H9 (cell line): ENCODE measurements at regions not wholly inside any gene's neighbourhood (a gene's known extent, or its start where the extent isn't known, plus 50 kb on each side); places are given as distances from the start of the nearest gene placed in this dataset.

Experiments
- DNase-seq: peaks from one replicate; pipeline ENCODE4 v3.0.0-alpha.2; 2017
- H2AFZ ChIP-seq: one replicate; pipeline ENCODE4 v1.6.1; 2013; ENCODE audit warnings: mild to moderate bottlenecking, low read length, control low read depth, moderate library complexity
- H2AK5ac ChIP-seq: 2 replicates; pipeline ENCODE4 v1.6.1; 2013; ENCODE audit warnings: low read length, control low read depth, mixed read lengths; ENCODE audit not compliant: insufficient read length
- H2BK120ac ChIP-seq: one replicate; pipeline ENCODE4 v1.6.1; 2013; ENCODE audit warnings: low read depth, mild to moderate bottlenecking, low read length, control low read depth, inconsistent platforms; ENCODE audit not compliant: poor library complexity, severe bottlenecking
- H2BK12ac ChIP-seq: 2 replicates; pipeline ENCODE4 v1.6.1; 2013; ENCODE audit warnings: low read length, control low read depth, mixed read lengths, low read depth; ENCODE audit not compliant: insufficient read length
- H2BK15ac ChIP-seq: 2 replicates; pipeline ENCODE4 v1.6.1; 2013; ENCODE audit warnings: low read depth, low read length, control low read depth
- H2BK20ac ChIP-seq: one replicate; pipeline ENCODE4 v1.6.1; 2013; ENCODE audit warnings: low read depth, mild to moderate bottlenecking, low read length, control low read depth, inconsistent platforms; ENCODE audit not compliant: poor library complexity, severe bottlenecking
- H2BK5ac ChIP-seq: 2 replicates; pipeline ENCODE4 v1.6.1; 2013; ENCODE audit warnings: low read length, control low read depth, mixed read lengths; ENCODE audit not compliant: insufficient read length
- H3K14ac ChIP-seq: 2 replicates; pipeline ENCODE4 v1.6.1; 2013; ENCODE audit warnings: low read length, control low read depth; ENCODE audit not compliant: insufficient read depth
- H3K18ac ChIP-seq: 2 replicates; pipeline ENCODE4 v1.6.1; 2013; ENCODE audit warnings: low read depth, mild to moderate bottlenecking, mixed read lengths, low read length, control low read depth; ENCODE audit not compliant: insufficient read length
- H3K23ac ChIP-seq: 2 replicates; pipeline ENCODE4 v1.6.1; 2013; ENCODE audit warnings: low read length, control low read depth, mixed read lengths, low read depth; ENCODE audit not compliant: insufficient read length
- H3K23me2 ChIP-seq: 2 replicates; pipeline ENCODE4 v1.6.1; 2013; ENCODE audit warnings: low read depth, mild to moderate bottlenecking, mixed read lengths, low read length, control low read depth; ENCODE audit not compliant: insufficient read length, poor library complexity, severe bottlenecking
- H3K27ac ChIP-seq: 2 replicates; pipeline ENCODE4 v1.5.1; 2013; ENCODE audit warnings: low read length, control low read depth, mixed read lengths, low read depth; ENCODE audit not compliant: insufficient read length
- H3K27me3 ChIP-seq: 2 replicates; pipeline ENCODE4 v1.6.1; 2013; ENCODE audit warnings: low read length, control low read depth, inconsistent platforms; ENCODE audit not compliant: insufficient read depth
- H3K4ac ChIP-seq: 2 replicates; pipeline ENCODE4 v1.6.1; 2013; ENCODE audit warnings: low read depth, mild to moderate bottlenecking, control low read depth, inconsistent platforms, low read length, moderate library complexity
- H3K4me1 ChIP-seq: 2 replicates; pipeline ENCODE4 v1.6.1; 2013; ENCODE audit warnings: low read length, control low read depth, inconsistent platforms; ENCODE audit not compliant: insufficient read depth
- H3K4me2 ChIP-seq: 2 replicates; pipeline ENCODE4 v1.6.1; 2013; ENCODE audit warnings: low read length, control low read depth, mixed read lengths; ENCODE audit not compliant: insufficient read length, insufficient read depth
- H3K56ac ChIP-seq: 2 replicates; pipeline ENCODE4 v1.6.1; 2013; ENCODE audit warnings: low read depth, mild to moderate bottlenecking, mixed read lengths, low read length, control low read depth; ENCODE audit not compliant: insufficient read length
- H3K79me1 ChIP-seq: 2 replicates; pipeline ENCODE4 v1.6.1; 2013; ENCODE audit warnings: low read depth, mild to moderate bottlenecking, moderate library complexity, low read length, control low read depth, inconsistent platforms; ENCODE audit not compliant: insufficient read depth, poor library complexity, severe bottlenecking
- H3K79me2 ChIP-seq: 2 replicates; pipeline ENCODE4 v1.6.1; 2013; ENCODE audit warnings: low read length, control low read depth, inconsistent platforms; ENCODE audit not compliant: insufficient read depth
- H3K9ac ChIP-seq: 2 replicates; pipeline ENCODE4 v1.6.1; 2013; ENCODE audit warnings: low read length, control low read depth, mixed read lengths; ENCODE audit not compliant: insufficient read length; ENCODE audit errors: extremely low read depth
- H3K9me3 ChIP-seq: one replicate; pipeline ENCODE4 v1.6.1; 2013; ENCODE audit warnings: low read depth, low read length, inconsistent platforms; ENCODE audit not compliant: control insufficient read depth
- H3T11ph ChIP-seq: one replicate; pipeline ENCODE4 v1.6.1; 2013; ENCODE audit warnings: mild to moderate bottlenecking, low read length, control low read depth, inconsistent platforms
- H4K20me1 ChIP-seq: one replicate; pipeline ENCODE4 v1.6.1; 2013; ENCODE audit not compliant: control insufficient read depth, insufficient read length, insufficient read depth
- H4K5ac ChIP-seq: 2 replicates; pipeline ENCODE4 v1.6.1; 2013; ENCODE audit warnings: low read depth, mild to moderate bottlenecking, mixed read lengths, low read length, control low read depth; ENCODE audit not compliant: insufficient read length
- H4K8ac ChIP-seq: replicated peaks from 2 replicates; pipeline ENCODE4 v1.6.1; 2013; ENCODE audit warnings: low read length, control low read depth, mixed read lengths, low read depth; ENCODE audit not compliant: insufficient read length
- H4K91ac ChIP-seq: 2 replicates; pipeline ENCODE4 v1.6.1; 2013; ENCODE audit warnings: low read depth, mild to moderate bottlenecking, moderate library complexity, mixed read lengths, low read length, control low read depth; ENCODE audit not compliant: insufficient read length
- H3K27ac Mint-ChIP-seq, 3 experiments: 2 replicates in 2 of 3; 3 replicates in 1 of 3; pipeline ENCODE4 v1.8.0; 2020 to 2021; ENCODE audit warnings: mixed read lengths in 3 of 3, mild to moderate bottlenecking in 1 of 3, moderate library complexity in 1 of 3
- H3K27me3 Mint-ChIP-seq: 2 replicates; pipeline ENCODE4 v1.8.0; 2021; ENCODE audit warnings: low read depth, mild to moderate bottlenecking, moderate library complexity, mixed read lengths
- H3K36me3 Mint-ChIP-seq, 3 experiments: 2 replicates in 2 of 3; 3 replicates in 1 of 3; pipeline ENCODE4 v1.8.0; 2020 to 2021; ENCODE audit warnings: low read depth in 3 of 3, mixed read lengths in 3 of 3; ENCODE audit not compliant: insufficient read depth in 1 of 3
- H3K4me1 Mint-ChIP-seq, 2 experiments: 2 replicates each; pipeline ENCODE4 v1.8.0; 2020; ENCODE audit warnings: mixed read lengths in 2 of 2
- H3K4me3 Mint-ChIP-seq, 2 experiments: 2 replicates in 1 of 2; 3 replicates in 1 of 2; pipeline ENCODE4 v1.8.0; 2020 to 2021; ENCODE audit warnings: mild to moderate bottlenecking in 2 of 2, mixed read lengths in 2 of 2, moderate library complexity in 1 of 2
- H3K9me3 Mint-ChIP-seq, 2 experiments: 2 replicates in 1 of 2; 3 replicates in 1 of 2; pipeline ENCODE4 v1.8.0; 2020; ENCODE audit warnings: mild to moderate bottlenecking in 2 of 2, mixed read lengths in 2 of 2, moderate library complexity in 1 of 2
- WGBS: extraction: QIAGEN DNeasy Blood & Tissue Kit; methylation state at CpG from one replicate; pipeline ENCODE4 v1.1.7; 2013; ENCODE audit warnings: missing lambda C conversion rate, low lambda C conversion rate, mixed read lengths; ENCODE audit not compliant: insufficient read length; ENCODE audit errors: extremely low coverage; 5-methylcytosine and 5-hydroxymethylcytosine counted together
- TF ChIP-seq, protein P1 (sequence below): fragments of 200-600 bp; sonication (generic); conservative IDR thresholded peaks from 3 replicates; pipeline ENCODE4 v1.8.0; 2021; ENCODE audit warnings: antibody characterized with exemption, mild to moderate bottlenecking

GRCh38 chrX:69068301-69069085 is 96.8 kb downstream of the PJA1 start:
- Histone ChIP-seq H3K56ac (no peak overlapping the region), H3K27ac (no peak overlapping the region), H4K8ac (no peak overlapping the region), H3K4me1 (no peaks in the 10 kb centered on the region), H3K79me1 (no peaks in the 10 kb centered on the region), H3K79me2 (no peaks in the 10 kb centered on the region), H2BK12ac (no peak overlapping the region), H2BK20ac (no peak overlapping the region), H4K5ac (no peak overlapping the region), H3K23me2 (no peaks in the 10 kb centered on the region), H4K20me1 (no peaks in the 10 kb centered on the region), H3K18ac (no peak overlapping the region), H2BK5ac (no peak overlapping the region), H3K4me2 (no peak overlapping the region), H3K4ac (no peak overlapping the region), H2AK5ac (no peak overlapping the region), H2BK120ac (no peak overlapping the region), H3T11ph (no peak overlapping the region), H3K14ac (no peak overlapping the region), H2BK15ac (no peak overlapping the region), H3K9me3 (no peaks in the 10 kb centered on the region), H3K23ac (no peak overlapping the region), H4K91ac (no peak overlapping the region), H3K27me3 (no peaks in the 10 kb centered on the region), H3K9ac (no peak overlapping the region), H2AFZ (no peak overlapping the region)
- H3K4me3 Mint-ChIP-seq = no peak overlapping the region
- peaks cover 61 to 85% of the 10 kb centered on the region in 2 experiments for H3K9me3 Mint-ChIP-seq
- DNase-seq = no peak
- no peaks in the 10 kb centered on the region; a peak in 2 of 7 replicates for H3K36me3 Mint-ChIP-seq
- H3K4me1 Mint-ChIP-seq = peaks cover 4 to 6% of the 10 kb centered on the region in 2 experiments; a peak in 2 of 4 replicates
- TF ChIP-seq, protein P1, sequence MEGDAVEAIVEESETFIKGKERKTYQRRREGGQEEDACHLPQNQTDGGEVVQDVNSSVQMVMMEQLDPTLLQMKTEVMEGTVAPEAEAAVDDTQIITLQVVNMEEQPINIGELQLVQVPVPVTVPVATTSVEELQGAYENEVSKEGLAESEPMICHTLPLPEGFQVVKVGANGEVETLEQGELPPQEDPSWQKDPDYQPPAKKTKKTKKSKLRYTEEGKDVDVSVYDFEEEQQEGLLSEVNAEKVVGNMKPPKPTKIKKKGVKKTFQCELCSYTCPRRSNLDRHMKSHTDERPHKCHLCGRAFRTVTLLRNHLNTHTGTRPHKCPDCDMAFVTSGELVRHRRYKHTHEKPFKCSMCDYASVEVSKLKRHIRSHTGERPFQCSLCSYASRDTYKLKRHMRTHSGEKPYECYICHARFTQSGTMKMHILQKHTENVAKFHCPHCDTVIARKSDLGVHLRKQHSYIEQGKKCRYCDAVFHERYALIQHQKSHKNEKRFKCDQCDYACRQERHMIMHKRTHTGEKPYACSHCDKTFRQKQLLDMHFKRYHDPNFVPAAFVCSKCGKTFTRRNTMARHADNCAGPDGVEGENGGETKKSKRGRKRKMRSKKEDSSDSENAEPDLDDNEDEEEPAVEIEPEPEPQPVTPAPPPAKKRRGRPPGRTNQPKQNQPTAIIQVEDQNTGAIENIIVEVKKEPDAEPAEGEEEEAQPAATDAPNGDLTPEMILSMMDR = no peak
- WGBS = no CpG with 5 or more reads among the region's 7 CpGs
- H3K27ac Mint-ChIP-seq = no peak overlapping the region; a peak in 1 of 7 replicates
- peaks cover 33% of the 10 kb centered on the region for H3K27me3 Mint-ChIP-seq
